Erythroblast (primary cell): ENCODE measurements at regions not wholly inside any gene's neighbourhood (a gene's known extent, or its start where the extent isn't known, plus 50 kb on each side); places are given as distances from the start of the nearest gene placed in this dataset.

Experiments
- DNase-seq, 2 experiments: peaks; one replicate each; lab custom pipeline; 2025; lab: John Stamatoyannopoulos, UW
- GATA1 ChIP-seq: IDR thresholded peaks from 2 replicates; pipeline ENCODE4 v1.6.1; 2011; ENCODE audit warnings: low read depth, mild to moderate bottlenecking, control low read depth, low read length, moderate library complexity
- POLR2A ChIP-seq: IDR thresholded peaks from 2 replicates; pipeline ENCODE4 v1.6.1; 2011; ENCODE audit warnings: mild to moderate bottlenecking, low read length

GRCh38 chr16:54431041-54431996, 144.7 kb upstream of the IRX3 start:
- DNase-seq, result no peak
- no peak for TF ChIP-seq POLR2A
- TF ChIP-seq GATA1, result no peak

- DNase-seq, result no peak
- TF ChIP-seq GATA1 (no peak), POLR2A (no peak)
Measured at GRCh38 chr16:54430491-54431030, 144.0 kb upstream of the IRX3 start.

- TF ChIP-seq GATA1, result no peak
- TF ChIP-seq POLR2A, result no peak
- no peak for DNase-seq
Measured at GRCh38 chr16:54429029-54429428, 142.4 kb upstream of the IRX3 start.

- TF ChIP-seq GATA1 (no peak), POLR2A (no peak)
- DNase-seq, result no peak
Measured at GRCh38 chr16:54426553-54426849, 139.9 kb upstream of the IRX3 start.

- TF ChIP-seq GATA1, result no peak
- no peak for TF ChIP-seq POLR2A
Measured at GRCh38 chr16:54425681-54426552, 139.3 kb upstream of the IRX3 start.

GRCh38 chr16:54425068-54425467, 138.5 kb upstream of the IRX3 start:
- DNase-seq, result no peak
- TF ChIP-seq POLR2A, result no peak
- no peak for TF ChIP-seq GATA1

More at GRCh38 chr16:54425681-54426552, 139.3 kb upstream of the IRX3 start:
- no peak for DNase-seq

- no peak for DNase-seq
- TF ChIP-seq POLR2A, result no peak
- TF ChIP-seq GATA1, result no peak
Measured at GRCh38 chr16:54424043-54424451, 137.5 kb upstream of the IRX3 start.

GRCh38 chr16:54422569-54422978, 136.0 kb upstream of the IRX3 start:
- no peak for DNase-seq

GRCh38 chr16:54422159-54422558, 135.6 kb upstream of the IRX3 start:
- TF ChIP-seq GATA1 (no peak), POLR2A (no peak)
- no peak for DNase-seq

More at GRCh38 chr16:54422569-54422978, 136.0 kb upstream of the IRX3 start:
- TF ChIP-seq GATA1, result no peak
- no peak for TF ChIP-seq POLR2A

- TF ChIP-seq POLR2A (no peak), GATA1 (no peak)
- DNase-seq, result no peak
Measured at GRCh38 chr16:54421220-54421619, 134.6 kb upstream of the IRX3 start.

- no peak for DNase-seq
- TF ChIP-seq POLR2A (no peak), GATA1 (no peak)
Measured at GRCh38 chr16:54418903-54419302, 132.3 kb upstream of the IRX3 start.

- no peak for TF ChIP-seq GATA1
- no peak for TF ChIP-seq POLR2A
- DNase-seq, result no peak
Measured at GRCh38 chr16:54417384-54417783, 130.8 kb upstream of the IRX3 start.

- TF ChIP-seq GATA1 (no peak), POLR2A (no peak)
- DNase-seq, result no peak
Measured at GRCh38 chr16:54414671-54415070, 128.1 kb upstream of the IRX3 start.
